GM21825 (cell line): ENCODE measurements at regions not wholly inside any gene's neighbourhood (a gene's known extent, or its start where the extent isn't known, plus 50 kb on each side); places are given as distances from the start of the nearest gene placed in this dataset.

Source experiments
- ATAC-seq: cut with Tn5 transposase; IDR thresholded peaks from one replicate; pipeline ENCODE4 v1.9.1; 2021; ENCODE audit warnings: mild to moderate bottlenecking, moderate library complexity; ENCODE audit not compliant: unreplicated experiment

- ATAC-seq = no peak
Observed at GRCh38 chr13:58032676-58033460, 401.3 kb downstream of the PCDH17 start.

- no peak for ATAC-seq
Observed at GRCh38 chr13:58043971-58044370, 412.4 kb downstream of the PCDH17 start.

- no peak for ATAC-seq
Observed at GRCh38 chr13:58048670-58049069, 417.1 kb downstream of the PCDH17 start.

GRCh38 chr13:58051396-58051795 lies 419.9 kb downstream of the PCDH17 start:
- no peak for ATAC-seq

- no peak for ATAC-seq
Observed at GRCh38 chr13:58051807-58052375, 420.3 kb downstream of the PCDH17 start.

- ATAC-seq = no peak
Observed at GRCh38 chr13:58056426-58056825, 424.9 kb downstream of the PCDH17 start.

- no peak for ATAC-seq
Observed at GRCh38 chr13:58059624-58060023, 428.1 kb downstream of the PCDH17 start.

- ATAC-seq = no peak
Observed at GRCh38 chr13:58080806-58081205, 449.3 kb downstream of the PCDH17 start.

- no peak for ATAC-seq
Observed at GRCh38 chr13:58081301-58081820, 449.8 kb downstream of the PCDH17 start.

- no peak for ATAC-seq
Observed at GRCh38 chr13:58083064-58083463, 451.5 kb downstream of the PCDH17 start.

- no peak for ATAC-seq
Observed at GRCh38 chr13:58085274-58085673, 453.7 kb downstream of the PCDH17 start.

GRCh38 chr13:58085819-58086218 lies 454.3 kb downstream of the PCDH17 start:
- ATAC-seq = no peak

GRCh38 chr13:58087566-58087965 lies 456.0 kb downstream of the PCDH17 start:
- no peak for ATAC-seq

- no peak for ATAC-seq
Observed at GRCh38 chr13:58093394-58093793, 461.9 kb downstream of the PCDH17 start.

GRCh38 chr13:58097831-58098230 lies 466.3 kb downstream of the PCDH17 start:
- no peak for ATAC-seq

- ATAC-seq = no peak
Observed at GRCh38 chr13:58119351-58119750, 487.8 kb downstream of the PCDH17 start.

GRCh38 chr13:58119804-58120203 lies 488.3 kb downstream of the PCDH17 start:
- ATAC-seq = no peak

GRCh38 chr13:58126496-58126895 lies 495.0 kb downstream of the PCDH17 start:
- no peak for ATAC-seq

GRCh38 chr13:58134012-58134411 lies 502.5 kb downstream of the PCDH17 start:
- ATAC-seq = no peak

GRCh38 chr13:58134525-58134924 lies 503.0 kb downstream of the PCDH17 start:
- ATAC-seq = no peak

- ATAC-seq = no peak
Observed at GRCh38 chr13:58142952-58143351, 511.4 kb downstream of the PCDH17 start.

GRCh38 chr13:58144616-58145015 lies 513.1 kb downstream of the PCDH17 start:
- ATAC-seq = no peak
